IPS-18a (cell line): ENCODE measurements at regions not wholly inside any gene's neighbourhood (a gene's known extent, or its start where the extent isn't known, plus 50 kb on each side); places are given as distances from the start of the nearest gene placed in this dataset.

Experiments
- H3K27ac ChIP-seq: one replicate; pipeline ENCODE4 v1.5.1; 2013; ENCODE audit warnings: low read length
- H3K27me3 ChIP-seq: one replicate; pipeline ENCODE4 v1.6.1; 2013; ENCODE audit warnings: mild to moderate bottlenecking, low read length; ENCODE audit not compliant: control insufficient read depth, insufficient read depth
- H3K36me3 ChIP-seq: one replicate; pipeline ENCODE4 v1.6.1; 2013; ENCODE audit warnings: low read depth, low read length; ENCODE audit not compliant: control insufficient read depth
- H3K4me1 ChIP-seq: one replicate; pipeline ENCODE4 v1.6.1; 2013; ENCODE audit warnings: low read depth, low read length; ENCODE audit not compliant: control insufficient read depth
- H3K4me3 ChIP-seq: one replicate; pipeline ENCODE4 v1.5.1; 2013; ENCODE audit warnings: low read length
- H3K9ac ChIP-seq: one replicate; pipeline ENCODE4 v1.6.1; 2013; ENCODE audit warnings: mild to moderate bottlenecking, low read length, moderate library complexity
- H3K9me3 ChIP-seq: one replicate; pipeline ENCODE4 v1.6.1; 2013; ENCODE audit warnings: low read depth, low read length; ENCODE audit not compliant: control insufficient read depth

GRCh38 chr21:27816301-27816700, 849.4 kb upstream of the ADAMTS5 start:
- Histone ChIP-seq H3K9ac (no peak overlapping the region), H3K36me3 (no peaks in the 10 kb centered on the region), H3K4me3 (no peak overlapping the region), H3K4me1 (no peaks in the 10 kb centered on the region), H3K27ac (no peak overlapping the region), H3K27me3 (no peaks in the 10 kb centered on the region), H3K9me3 (no peaks in the 10 kb centered on the region)

DNA sequence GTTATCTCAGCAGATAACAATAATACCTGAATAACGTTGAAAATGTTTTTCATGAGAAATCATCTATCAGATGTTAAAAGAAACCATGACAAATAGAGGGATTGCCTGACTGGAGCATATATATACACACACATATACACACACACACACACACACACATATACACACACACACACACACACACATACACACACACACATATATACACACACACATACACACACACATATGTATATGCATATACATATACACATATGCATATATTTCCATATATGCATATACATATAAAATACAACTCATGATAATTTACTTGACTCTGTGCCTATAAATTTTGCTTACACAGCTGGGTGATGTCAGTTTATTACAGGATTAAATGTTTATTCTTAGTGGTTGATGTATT, 847.3 kb upstream of the ADAMTS5 start:
- Histone ChIP-seq H3K4me1 (no peaks in the 10 kb centered on the region), H3K36me3 (no peaks in the 10 kb centered on the region), H3K27ac (no peak overlapping the region), H3K9me3 (no peaks in the 10 kb centered on the region), H3K9ac (no peak overlapping the region), H3K4me3 (no peak overlapping the region), H3K27me3 (no peaks in the 10 kb centered on the region)

GRCh38 chr21:27813750-27814149, 846.9 kb upstream of the ADAMTS5 start:
- Histone ChIP-seq H3K4me3 (no peak overlapping the region), H3K9ac (no peak overlapping the region), H3K4me1 (no peaks in the 10 kb centered on the region), H3K27ac (no peak overlapping the region), H3K9me3 (no peaks in the 10 kb centered on the region), H3K36me3 (no peaks in the 10 kb centered on the region), H3K27me3 (no peaks in the 10 kb centered on the region)

DNA sequence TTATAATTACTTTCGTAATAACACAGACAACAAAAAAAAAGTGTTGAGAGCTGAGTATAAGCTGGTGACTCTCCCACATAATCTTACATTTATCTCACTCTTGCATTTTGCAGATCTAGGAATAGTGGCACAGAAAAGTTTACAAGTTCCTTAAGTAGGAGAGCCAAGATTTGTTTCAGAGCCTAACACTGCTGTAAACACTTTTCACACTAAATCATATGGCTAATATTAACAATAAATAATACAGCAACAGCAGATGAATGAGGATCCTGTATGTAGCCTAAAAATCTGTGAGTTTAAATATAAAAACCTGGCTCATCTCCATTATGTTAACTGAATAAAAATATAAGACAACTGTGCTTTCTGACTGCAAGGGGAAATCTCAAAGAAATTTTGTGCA, 846.5 kb upstream of the ADAMTS5 start:
- Histone ChIP-seq H3K36me3 (no peaks in the 10 kb centered on the region), H3K27ac (no peak overlapping the region), H3K4me3 (no peak overlapping the region), H3K9me3 (no peaks in the 10 kb centered on the region), H3K9ac (no peak overlapping the region), H3K4me1 (no peaks in the 10 kb centered on the region), H3K27me3 (no peaks in the 10 kb centered on the region)

DNA sequence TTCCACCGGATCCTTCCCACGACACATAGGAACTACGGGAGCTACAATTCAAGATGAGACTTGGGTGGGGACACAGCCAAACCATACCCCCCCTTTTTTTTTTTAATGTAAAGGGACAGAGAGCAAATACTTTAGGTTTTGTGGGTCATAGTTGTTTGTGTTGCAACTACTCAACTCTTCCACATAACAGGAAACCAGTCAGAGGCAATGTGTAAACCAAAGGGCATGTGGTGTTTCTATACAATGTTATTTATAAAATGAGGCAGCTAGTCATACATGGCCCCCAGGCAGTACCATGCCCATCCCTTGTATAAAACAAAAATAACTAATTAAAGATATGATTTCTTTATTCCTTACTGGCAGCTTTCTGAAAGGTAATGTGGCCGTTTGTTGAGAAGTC, 845.4 kb upstream of the ADAMTS5 start:
- Histone ChIP-seq H3K9me3 (no peaks in the 10 kb centered on the region), H3K27ac (no peak overlapping the region), H3K27me3 (no peaks in the 10 kb centered on the region), H3K36me3 (no peaks in the 10 kb centered on the region), H3K9ac (no peak overlapping the region), H3K4me1 (no peaks in the 10 kb centered on the region), H3K4me3 (no peak overlapping the region)

DNA sequence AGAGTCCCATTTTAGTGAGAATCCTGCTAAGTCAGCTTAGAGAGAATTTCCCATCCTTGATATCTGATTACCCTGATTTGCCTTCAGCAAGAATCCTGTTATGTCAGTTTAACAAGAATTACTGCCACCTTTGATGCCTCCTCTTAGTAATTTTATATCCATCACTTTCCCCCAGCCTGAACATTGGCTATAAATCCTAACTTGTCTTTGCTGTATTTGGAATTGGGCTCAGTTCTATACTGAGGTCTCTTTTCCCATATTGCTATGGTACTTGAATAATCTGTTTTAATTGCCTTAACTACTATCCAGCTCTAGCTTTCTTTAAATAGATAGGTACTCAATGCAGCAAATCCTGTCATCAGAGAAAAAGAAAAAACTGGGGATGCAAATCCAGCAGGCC, 842.0 kb upstream of the ADAMTS5 start:
- H3K4me1 ChIP-seq: no peaks in the 10 kb centered on the region
- H3K27me3 ChIP-seq: no peaks in the 10 kb centered on the region
- H3K36me3 ChIP-seq: no peaks in the 10 kb centered on the region
- no peak overlapping the region for H3K27ac ChIP-seq
- no peak overlapping the region for H3K4me3 ChIP-seq
- H3K9me3 ChIP-seq: no peaks in the 10 kb centered on the region
- H3K9ac ChIP-seq: no peak overlapping the region

GRCh38 chr21:27807596-27807995, 840.7 kb upstream of the ADAMTS5 start:
- Histone ChIP-seq H3K9me3 (no peaks in the 10 kb centered on the region), H3K4me1 (no peaks in the 10 kb centered on the region), H3K9ac (no peak overlapping the region), H3K27ac (no peak overlapping the region), H3K27me3 (no peaks in the 10 kb centered on the region), H3K4me3 (no peak overlapping the region), H3K36me3 (no peaks in the 10 kb centered on the region)

DNA sequence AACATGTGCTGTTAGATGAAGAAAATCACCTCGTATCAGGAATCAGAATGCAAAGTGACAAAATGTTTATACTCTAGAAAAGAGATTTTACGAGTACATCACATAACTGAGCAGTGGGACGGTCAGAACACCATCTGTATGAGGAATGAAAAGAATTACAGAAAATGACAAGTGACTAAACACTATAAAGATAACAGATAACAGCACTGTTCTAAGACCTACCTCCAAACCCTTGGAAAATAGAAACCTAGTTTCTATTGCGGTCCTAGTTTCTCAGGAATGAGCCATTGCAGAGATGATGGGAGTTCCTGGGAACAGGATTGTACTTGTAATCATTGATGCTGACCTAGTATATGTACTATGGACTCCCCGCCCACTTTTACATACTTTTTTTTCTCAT, 839.4 kb upstream of the ADAMTS5 start:
- no peaks in the 10 kb centered on the region for H3K27me3 ChIP-seq

DNA sequence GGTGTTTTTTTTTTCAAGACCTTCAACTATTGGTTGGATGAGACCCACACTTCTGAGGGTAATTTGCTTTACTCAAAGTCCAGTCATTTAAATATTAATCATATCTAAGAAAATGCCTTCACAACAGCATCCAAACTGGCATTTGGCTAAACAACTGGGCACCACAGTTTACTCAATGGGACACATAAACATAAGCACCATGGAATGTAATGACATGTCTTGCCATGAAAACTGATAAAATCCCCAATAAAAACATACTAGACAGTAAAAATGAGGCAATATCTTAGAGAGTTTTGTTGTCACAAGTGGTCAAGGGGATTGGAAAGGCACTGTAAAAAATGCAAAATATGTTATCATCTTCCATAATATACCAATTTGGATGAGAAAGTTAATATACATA, 838.8 kb upstream of the ADAMTS5 start:
- no peaks in the 10 kb centered on the region for H3K4me1 ChIP-seq

More for the DNA sequence above, 839.4 kb upstream of the ADAMTS5 start:
- Histone ChIP-seq H3K36me3 (no peaks in the 10 kb centered on the region), H3K4me3 (no peak overlapping the region), H3K9me3 (no peaks in the 10 kb centered on the region), H3K27ac (no peak overlapping the region), H3K4me1 (no peaks in the 10 kb centered on the region), H3K9ac (no peak overlapping the region)

DNA sequence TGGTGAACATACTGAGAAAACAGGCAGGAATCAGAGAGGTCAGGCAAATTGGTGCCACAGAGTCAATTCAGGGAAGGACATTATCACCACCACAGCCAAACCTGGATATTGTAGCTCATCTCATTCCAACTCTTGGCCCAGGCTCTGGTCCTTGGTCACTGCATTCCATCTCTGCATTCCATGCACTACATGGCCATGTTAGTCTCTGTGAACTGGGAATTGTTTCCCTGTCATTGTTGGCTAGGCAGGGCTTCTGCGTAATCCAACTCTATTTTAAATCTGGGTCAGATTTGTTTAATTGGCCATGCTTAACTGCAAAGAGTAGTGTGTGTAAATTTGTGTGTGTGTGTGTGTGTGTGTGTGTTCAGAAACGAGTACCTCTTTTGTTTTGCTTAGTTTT, 837.6 kb upstream of the ADAMTS5 start:
- Histone ChIP-seq H3K9me3 (no peaks in the 10 kb centered on the region), H3K27me3 (no peaks in the 10 kb centered on the region), H3K4me3 (no peak overlapping the region), H3K9ac (no peak overlapping the region), H3K4me1 (no peaks in the 10 kb centered on the region), H3K36me3 (no peaks in the 10 kb centered on the region), H3K27ac (no peak overlapping the region)

More for the DNA sequence above, 838.8 kb upstream of the ADAMTS5 start:
- Histone ChIP-seq H3K36me3 (no peaks in the 10 kb centered on the region), H3K27me3 (no peaks in the 10 kb centered on the region), H3K9me3 (no peaks in the 10 kb centered on the region), H3K4me3 (no peak overlapping the region), H3K9ac (no peak overlapping the region), H3K27ac (no peak overlapping the region)

GRCh38 chr21:27803571-27803970, 836.7 kb upstream of the ADAMTS5 start:
- Histone ChIP-seq H3K27me3 (no peaks in the 10 kb centered on the region), H3K36me3 (no peaks in the 10 kb centered on the region), H3K4me3 (no peak overlapping the region), H3K9me3 (no peaks in the 10 kb centered on the region), H3K4me1 (no peaks in the 10 kb centered on the region), H3K9ac (no peak overlapping the region), H3K27ac (no peak overlapping the region)

DNA sequence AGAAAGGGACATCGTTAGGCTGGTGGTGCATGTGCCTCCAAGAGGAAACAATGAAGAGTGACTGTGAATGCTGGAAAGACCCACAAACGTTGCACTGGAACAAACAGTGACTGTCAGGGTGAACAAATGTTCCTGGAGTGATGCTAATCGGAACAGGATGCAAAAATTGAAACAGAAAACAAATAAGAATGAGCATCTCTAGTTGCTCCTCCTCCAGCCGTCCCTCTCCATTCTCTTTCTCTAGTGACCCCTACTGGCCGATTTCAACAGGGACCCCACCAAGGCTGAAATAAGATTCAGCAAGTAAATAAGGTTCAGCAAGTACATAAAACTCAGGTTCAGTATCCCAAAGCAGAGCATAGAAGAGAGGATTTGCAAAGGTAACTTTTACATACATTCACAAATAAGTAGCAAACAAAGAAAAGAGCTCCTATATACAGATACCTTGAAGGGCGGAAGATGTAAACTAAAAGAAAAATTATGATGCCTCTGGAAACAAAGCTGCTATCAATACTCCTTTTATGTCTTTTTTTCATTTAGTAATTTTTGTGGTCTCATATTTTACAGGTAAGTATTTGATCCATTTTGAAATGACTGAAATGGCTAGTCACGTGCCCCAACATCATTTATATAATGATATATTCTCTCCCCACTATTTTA, 836.1 kb upstream of the ADAMTS5 start:
- H3K36me3 ChIP-seq: no peaks in the 10 kb centered on the region
- H3K9ac ChIP-seq: no peak overlapping the region
- no peaks in the 10 kb centered on the region for H3K27me3 ChIP-seq
- H3K27ac ChIP-seq: no peak overlapping the region
- no peaks in the 10 kb centered on the region for H3K4me1 ChIP-seq
- no peak overlapping the region for H3K4me3 ChIP-seq
- H3K9me3 ChIP-seq: no peaks in the 10 kb centered on the region
